GM19023 (cell line): ENCODE measurements at regions not wholly inside any gene's neighbourhood (a gene's known extent, or its start where the extent isn't known, plus 50 kb on each side); places are given as distances from the start of the nearest gene placed in this dataset.

ENCODE experiments used
- ATAC-seq: cut with Tn5 transposase; IDR thresholded peaks from one replicate; pipeline ENCODE4 v1.9.1; 2021; ENCODE audit warnings: mild to moderate bottlenecking, moderate library complexity; ENCODE audit not compliant: unreplicated experiment

DNA sequence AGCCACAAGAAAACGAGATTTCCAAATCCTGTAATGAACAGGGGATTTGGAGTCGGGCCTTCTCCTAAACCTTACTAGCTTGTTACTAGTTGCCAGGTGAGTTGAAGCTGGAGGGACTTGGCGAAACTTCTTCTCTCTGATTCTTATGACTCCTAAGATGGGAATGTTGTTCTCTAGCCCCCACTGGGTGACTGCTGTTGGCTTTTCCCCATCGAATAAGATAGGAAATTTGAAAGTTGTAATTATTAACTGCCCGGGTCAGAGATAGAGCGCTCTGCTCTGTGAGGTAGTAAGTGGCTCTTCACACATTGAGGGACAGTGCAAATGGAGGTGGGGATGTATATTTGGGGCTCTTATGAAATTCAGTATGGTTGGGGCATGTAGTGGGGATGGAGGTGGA, 111.2 kb upstream of the MBNL2 start:
- ATAC-seq = no peak

DNA sequence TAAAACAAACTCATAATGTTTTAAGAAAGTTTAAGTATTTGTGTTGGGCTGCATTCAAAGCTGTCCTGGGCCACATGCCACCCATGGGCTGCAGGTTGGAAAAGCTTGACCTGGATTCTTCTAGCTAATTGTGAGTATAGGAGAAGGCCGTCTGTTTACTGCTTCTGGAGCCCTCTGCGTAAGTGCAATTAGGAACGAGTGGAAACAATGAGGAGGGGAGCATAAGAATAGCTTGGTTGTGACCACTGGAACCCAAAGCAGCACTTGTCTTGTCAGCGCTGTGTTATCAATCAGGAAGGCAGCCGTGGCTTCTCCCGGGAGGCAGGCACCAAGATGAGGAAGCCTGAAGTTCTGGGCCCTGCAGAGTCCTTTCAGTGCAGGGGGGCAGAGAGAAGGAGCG, 110.4 kb upstream of the MBNL2 start:
- no peak for ATAC-seq

DNA sequence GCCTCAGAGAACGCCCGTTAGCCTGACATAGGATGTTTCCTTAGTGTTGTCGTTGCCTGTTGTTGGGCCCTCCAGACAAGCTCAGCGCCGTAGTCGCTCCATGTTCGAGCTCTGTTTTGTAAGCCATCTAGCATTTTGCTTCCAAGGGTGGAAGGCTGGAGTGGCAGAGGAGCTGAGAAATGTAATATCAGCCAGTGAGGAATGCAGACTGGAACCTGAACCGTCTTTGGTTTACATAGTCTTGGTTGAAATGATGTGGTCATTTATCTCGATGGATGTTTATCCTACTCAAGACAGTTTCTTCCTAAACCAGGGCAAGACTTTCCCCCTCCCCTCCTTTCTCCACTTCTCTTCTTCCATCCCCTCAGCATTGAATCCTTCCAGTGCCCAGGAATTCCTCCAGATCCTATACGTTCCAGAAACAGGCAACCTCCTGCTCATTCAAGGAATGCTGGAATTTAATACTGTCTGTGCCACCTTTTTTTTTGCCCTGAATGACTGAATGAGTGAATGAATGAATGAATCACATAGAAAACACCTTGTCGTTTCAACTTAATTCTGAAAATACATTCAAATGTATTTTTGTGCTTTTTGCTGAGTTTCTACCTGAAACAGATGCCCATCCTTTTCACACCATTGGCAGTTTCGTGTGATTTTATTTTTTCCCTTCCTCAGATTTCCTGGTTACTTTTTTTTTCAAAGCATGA, 109.5 kb upstream of the MBNL2 start:
- no peak for ATAC-seq

DNA sequence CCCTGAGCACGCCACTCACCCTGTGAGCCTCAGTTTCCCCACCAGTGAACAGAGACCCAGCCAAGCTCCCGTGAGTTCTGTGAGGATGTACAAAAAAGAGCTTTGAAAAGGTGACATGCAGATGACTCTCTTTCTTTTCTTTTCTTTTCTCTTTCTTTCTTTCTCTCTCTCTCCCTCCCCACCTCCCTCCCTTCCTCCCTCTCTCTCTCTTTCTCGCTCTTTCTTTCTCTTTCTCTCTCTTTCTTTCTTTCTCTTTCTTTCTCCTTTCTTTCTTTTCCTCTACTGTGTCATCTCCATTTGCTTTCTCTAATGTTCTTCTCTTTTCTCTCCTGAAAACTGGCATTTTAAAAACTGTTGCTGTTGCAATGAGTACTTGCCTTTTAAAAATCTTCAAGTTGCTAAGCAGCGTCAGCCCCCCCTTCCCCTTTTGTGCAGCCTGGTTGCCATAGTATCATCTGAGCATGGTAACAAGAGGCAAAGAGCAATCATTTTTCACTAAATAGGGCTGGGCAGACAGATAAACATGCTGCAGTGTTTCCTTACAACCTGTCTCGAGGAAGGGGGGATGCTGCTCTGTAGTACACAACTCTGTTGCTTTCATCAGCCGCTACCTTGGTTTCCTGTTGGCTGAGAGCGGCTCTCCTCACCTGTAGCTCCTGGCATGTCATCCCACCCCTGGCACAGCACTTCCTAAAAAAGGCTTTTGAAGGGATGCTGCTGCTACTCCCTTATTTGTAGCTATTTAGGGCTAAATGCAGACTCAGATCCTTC, 108.7 kb upstream of the MBNL2 start:
- ATAC-seq = no peak

DNA sequence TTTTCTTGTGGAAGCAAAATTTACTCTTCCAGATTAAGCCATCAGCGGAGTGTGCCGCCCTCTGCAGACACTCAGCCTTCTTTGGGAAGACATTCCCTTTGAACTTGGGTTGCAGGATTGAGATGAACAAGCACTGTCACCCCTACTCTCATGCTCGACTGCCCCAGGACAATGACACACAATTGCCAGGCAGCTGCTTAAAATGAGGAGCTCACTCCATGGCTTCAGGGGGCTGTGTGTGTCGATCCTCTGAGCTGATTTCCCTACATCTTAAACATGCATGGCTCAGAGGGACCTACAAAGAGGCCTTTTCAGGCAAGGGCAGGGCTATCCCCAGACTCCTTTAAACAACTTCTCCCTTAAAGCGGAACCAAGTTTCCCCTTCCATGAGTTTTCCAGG, 107.5 kb upstream of the MBNL2 start:
- ATAC-seq = no peak

DNA sequence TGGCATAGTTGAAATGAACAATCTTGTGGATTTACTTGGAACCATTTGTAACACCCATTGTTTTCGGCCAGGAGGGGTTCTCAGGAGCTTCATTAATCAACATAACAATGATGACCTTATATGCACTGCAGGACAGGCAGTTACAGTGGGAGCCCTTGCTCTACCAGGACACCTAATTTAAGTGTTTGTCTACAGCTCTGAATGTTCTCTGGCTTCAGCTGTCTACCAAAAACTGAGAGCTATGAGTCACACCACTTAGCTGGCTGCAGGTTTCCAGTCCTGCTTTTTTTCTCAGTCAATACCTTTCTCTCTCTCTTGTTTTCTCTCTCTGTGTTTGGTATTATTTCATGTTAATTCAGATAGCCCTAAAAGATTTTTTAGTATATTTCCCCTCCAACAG, 105.4 kb upstream of the MBNL2 start:
- peak; percentile 70 for ATAC-seq

DNA sequence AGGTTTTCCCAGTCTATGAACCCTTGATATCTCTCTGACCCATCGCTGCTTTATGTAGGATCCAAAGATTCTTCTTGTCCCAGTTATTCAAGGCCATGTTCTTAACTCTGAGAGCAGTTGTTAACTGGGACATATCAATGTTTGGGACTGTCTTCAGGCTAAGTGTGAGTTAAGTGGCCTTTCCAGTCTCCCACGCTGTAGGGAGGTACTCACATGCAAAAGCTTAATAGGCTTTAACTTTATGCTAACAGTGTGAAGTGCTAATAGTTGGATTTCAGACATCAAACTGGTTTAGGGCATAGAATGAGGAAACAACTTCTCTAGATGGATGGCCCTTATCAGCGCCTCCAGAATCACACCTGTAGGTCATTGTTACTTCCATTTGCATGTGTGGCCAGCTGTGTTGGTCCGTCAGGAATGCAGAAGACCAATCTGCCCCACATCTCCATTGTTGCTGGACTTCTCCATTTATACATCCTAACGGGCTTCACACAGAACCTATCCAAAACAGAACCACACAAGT, 104.7 kb upstream of the MBNL2 start:
- ATAC-seq = no peak

DNA sequence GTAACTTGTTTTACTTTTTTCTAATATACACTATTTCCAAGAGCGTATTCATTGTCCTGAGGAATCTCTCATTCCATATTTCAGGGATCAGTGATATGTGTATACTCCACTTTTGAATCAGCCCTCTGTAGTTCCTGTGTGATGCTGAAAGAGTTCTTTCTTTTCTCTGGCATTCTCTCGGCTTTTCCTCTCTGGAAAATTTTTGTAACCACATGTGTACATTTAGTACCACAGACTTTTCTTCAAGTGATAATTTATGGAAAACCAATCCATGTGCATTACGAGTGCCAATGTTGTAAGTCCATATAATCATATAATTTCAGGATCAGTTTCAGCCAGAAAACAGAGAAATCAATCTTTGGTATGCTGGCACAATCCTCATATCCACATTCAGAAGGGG, 102.2 kb upstream of the MBNL2 start:
- ATAC-seq = no peak

DNA sequence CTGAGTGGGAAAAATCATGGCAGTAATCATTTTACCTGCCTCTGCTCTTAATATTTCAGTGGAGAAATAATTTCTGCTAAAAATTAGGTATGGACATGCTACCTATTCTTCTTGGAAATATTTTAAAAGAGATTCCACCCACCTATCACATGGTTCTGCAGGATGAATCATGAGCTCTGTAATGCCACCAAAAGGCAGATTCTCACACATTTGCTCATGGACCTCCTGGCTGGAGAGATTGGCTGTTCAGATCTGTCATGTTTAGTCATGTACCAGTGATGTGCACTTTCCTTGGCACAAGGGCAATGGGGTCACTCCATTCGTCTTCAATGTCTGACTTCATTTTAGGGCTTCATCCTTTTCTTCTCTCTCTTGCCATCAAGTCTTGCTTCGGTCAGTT, 101.8 kb upstream of the MBNL2 start:
- ATAC-seq = no peak

DNA sequence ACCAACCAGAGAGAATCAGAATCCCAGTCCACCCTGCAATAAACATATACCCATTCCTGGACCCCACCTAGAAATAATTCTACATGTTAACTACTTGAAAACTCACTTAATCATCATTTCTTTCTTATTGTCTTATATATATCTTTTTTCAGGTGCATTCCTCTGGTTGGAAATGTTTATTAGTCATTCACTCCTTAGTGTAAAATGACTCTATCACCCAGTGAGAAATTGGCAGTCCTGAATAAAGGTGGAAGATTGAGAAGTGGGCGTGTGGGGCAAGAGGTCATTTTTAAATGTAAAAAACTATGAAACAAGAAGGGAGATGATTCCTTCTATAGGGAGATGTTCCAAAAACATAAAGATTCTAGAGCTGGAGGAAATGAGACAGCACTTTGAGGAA, 101.2 kb upstream of the MBNL2 start:
- no peak for ATAC-seq

DNA sequence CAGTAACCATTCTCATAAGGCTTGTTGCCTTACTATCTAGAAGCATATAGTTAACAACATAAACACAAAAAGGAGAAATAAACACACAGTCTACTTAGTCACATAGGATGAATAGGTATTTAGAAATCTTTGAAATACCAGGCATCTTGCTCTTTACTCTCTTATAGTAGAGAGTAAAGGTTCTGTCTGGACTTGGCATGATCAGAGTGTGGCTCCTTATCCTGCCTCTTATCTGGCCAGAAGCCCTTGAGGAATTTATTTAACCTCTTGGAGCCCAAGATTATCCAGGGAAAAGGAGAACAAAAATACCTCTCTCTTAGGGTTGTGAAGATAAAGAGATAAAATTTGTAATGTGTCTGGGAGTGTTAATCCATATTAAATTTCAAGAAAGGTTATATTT, 100.2 kb upstream of the MBNL2 start:
- no peak for ATAC-seq

DNA sequence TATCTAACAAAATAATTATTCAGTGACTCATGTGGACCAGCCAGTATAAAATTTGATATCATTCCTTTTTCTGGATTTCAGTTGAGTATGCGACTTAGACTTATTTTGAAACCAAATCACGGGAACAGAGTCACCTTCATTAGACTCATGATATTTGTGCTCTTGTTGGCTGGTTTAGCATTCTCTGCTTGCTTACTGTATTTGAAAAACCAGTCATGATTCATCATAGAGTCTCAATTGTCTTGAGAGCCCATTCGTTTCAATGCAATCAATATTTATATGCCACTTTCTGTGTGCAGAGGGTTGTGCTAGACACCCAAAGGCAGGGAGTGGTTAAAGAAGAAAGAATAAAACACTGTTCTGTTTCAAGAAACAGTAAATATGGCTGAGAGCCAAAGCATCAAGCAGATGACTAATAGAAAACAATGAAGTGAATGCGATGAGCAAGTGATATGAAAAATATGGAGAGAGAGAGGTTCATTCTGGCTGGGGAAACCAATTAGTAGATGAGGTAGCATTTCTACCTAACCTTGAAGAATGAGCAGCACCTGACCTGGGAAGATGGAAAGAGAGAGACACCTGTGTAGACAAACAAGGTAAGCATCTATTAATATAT, 99.6 kb upstream of the MBNL2 start:
- no peak for ATAC-seq

DNA sequence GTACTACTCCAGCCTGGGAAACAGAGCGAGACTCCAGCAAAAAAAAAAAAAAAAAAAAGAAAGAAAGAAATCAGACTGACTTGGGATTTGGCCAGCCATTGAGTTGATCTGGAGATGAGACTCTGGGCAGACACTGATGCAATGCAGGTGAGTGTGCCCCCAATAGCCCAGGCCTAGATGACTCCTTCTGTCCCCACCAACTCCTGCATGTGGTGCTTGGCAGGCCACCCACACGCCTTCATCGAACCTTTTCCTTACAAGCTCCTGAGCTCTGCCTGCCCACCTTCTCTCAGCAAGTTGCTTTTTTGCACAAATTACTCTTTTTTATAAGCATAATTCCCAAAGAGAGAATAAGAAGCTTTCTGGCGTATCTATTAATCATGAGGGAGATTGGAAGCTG, 97.9 kb upstream of the MBNL2 start:
- no peak for ATAC-seq

DNA sequence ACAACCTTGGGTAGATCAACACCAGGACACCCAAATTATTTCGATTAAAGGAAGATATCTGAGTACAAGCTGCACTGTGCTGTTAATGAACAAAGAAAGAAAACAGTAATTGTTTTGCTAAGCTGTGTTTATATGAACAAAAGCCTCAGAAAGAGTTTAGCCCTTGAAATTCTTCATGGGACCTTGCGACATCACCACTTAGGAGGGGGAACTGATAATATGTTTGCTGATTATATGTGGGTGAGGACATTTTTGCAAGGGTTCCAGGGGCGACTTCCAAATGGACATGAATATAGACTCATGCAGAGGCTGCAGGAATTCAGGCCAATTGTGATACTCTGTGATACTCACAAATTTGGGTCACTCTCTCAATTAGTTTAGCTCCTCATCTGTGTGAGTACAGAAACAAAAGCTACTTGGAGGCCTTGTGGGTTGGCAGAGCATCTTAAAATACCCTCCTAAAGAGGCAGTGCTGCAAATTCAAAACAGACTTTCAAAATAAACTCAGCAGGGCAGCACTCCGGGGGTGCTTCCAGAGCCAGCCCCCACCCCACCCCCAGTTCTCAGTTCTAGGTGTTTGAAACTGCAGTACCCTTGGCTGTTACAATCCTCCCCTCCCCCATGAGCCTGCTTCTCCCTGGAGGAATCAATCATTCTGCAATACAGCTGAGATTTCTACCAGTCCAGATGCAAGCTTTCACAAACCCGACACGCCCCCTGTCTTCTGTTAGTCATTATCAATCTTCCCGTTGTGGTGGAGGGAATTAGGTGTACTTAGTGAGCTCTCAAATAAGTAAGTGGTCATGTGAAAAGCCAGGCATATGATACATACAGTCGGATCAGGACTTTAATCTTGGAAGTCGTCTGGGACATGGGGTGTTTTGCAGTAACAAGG, 97.0 kb upstream of the MBNL2 start:
- peak; percentile 37 for ATAC-seq

DNA sequence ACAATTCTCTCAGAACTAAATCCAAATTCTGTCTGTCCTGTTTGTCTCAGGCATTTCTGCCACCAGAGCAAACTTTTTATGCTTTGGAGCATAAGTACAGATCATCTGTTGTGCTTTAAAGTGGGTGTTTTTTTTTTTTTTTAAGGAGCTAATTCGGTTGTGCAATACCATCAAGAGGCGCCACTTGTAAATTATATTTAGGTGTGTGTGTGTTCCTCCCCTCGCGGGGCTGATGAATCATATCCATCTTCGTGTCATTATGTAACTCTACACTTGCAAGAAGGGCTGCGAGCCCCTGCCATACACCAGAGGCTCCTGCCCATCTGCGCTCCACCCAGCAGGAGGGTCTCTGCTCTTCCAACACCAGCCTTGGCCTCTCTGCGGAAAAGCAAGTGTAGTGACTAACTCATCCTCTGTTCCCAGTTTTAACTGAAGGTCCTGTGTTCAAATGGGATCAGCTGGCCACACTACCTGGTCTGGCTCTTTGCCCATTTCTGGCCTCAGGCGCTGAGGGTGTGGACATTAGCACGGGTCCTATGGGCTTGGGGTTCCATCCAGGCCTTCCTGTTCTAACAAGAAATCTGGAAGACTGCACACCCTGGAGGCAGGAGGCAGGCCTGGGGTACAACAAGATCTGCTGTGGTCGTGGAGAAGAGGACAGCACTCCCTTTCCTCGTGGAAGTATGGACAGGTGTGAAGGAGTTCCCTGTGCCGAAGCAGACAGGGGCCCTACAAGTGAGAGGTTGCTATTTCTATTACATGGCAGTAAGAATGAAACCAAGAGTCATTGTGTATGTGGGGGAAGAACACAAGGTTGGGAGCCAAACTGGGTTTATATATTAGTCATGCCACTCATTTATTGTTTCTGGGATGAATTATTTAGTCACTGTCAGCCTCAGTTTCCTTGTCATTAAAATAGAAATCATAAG, 96.1 kb upstream of the MBNL2 start:
- ATAC-seq = peak; percentile 85

DNA sequence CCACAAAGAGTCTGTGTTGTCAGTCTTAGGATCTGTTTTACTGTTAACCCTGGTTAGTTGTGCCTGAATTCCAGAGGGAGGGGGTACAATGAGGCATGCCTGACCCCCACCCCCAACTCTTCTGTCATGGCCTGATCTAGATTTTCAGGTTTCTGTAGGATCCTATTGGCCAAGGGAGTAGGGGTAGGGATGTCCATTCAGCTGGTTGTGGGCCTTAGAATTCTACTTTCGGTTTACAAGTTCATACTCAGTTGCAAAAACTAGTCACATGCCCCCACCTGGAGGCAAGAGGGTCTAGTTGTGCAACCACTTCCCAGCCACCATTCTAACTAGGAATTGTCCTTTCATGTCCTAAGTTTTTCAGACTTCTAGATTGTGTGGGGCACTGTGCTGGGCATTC, 94.3 kb upstream of the MBNL2 start:
- no peak for ATAC-seq

DNA sequence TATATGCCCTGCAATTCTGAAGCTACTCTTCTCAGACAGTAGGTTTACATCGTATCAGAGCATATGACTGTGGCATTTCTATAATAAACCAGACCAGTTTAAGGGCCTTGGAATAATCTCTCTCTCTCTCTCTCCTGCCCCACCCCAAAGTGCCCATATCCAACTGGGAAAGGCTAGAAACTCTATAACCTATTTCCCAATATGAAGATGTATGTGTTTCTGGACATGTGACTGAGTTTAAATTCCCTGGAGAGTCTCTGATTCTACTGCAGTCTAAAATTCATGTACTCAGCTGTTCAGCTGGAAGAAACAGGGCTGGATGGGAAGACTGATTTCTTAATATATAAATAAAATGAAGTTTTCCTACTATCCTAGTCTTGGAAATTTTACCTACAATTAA, 91.9 kb upstream of the MBNL2 start:
- ATAC-seq = no peak

DNA sequence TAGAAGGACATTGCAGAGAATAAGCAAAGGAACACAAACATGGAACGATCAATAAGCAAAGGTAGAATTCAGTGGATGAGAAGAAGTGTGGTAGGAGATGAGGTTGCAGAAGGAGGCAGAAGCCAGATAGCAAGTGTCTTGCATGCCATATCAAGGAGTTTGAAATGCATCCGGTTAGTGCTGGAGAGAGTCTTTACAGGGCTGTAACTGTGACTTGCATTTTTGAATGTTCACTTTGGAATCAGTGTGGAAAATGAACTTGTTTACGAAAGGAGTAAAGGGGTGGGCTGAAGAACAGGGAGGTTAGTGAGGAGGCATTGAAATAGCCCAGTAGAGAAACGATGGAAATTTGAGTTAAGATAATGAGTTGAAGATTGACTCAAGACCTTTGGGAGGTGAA, 90.7 kb upstream of the MBNL2 start:
- ATAC-seq = no peak

DNA sequence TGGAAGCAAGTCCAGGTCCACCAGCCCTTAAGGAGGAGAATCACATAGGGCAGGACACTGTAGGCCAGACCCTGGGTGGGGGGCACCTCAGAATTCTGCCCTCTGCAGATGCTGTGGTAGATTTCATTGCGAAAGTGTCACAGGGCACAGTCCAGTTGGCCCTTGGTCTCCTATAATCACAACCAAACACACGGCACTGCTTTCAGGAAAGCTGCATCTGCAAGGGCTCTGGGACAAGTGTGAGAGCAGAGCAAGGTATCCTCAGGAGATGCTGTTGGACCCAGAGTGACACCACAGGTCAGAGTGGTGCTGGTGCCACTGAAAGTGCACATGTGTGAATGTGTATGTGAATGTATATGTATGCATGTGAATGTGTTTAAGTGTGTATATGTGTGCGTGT, 88.6 kb upstream of the MBNL2 start:
- no peak for ATAC-seq

DNA sequence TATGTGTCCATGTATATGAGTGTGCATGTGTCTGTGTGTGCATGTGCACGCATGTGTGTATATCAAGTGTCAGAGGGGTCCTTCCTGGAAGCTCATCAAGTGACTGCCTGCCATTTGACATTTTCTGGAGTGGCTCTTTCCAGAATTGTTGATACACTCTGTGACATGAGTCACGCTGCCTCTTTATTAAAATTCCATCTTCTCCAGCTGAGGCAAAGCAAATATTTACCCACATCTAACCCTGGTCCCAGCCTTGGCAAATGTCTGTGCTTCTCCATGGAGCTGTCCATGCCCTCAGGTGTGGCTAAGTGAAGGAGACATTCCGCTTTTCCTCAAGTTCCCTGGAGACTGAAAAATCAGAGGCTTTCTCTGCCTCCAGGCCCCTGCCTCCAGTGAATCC, 88.2 kb upstream of the MBNL2 start:
- no peak for ATAC-seq
